HK-2 (cell line): ENCODE measurements at regions not wholly inside any gene's neighbourhood (a gene's known extent, or its start where the extent isn't known, plus 50 kb on each side); places are given as distances from the start of the nearest gene placed in this dataset.

Experiments
- DNase-seq: peaks from one replicate; pipeline ENCODE4 v3.0.0-alpha.2; 2018; ENCODE audit not compliant: unreplicated experiment

GRCh38 chr22:49018601-49019000 lies 809.1 kb downstream of the BRD1 start:
- no peak for DNase-seq

- no peak for DNase-seq
Measured at GRCh38 chr22:49017482-49018329, 810.0 kb downstream of the BRD1 start.

- DNase-seq = no peak
Measured at GRCh38 chr22:49016909-49017481, 810.7 kb downstream of the BRD1 start.

- no peak for DNase-seq
Measured at GRCh38 chr22:49015993-49016908, 811.4 kb downstream of the BRD1 start.

- no peak for DNase-seq
Measured at GRCh38 chr22:49015459-49015858, 812.2 kb downstream of the BRD1 start.

GRCh38 chr22:49014227-49015201 lies 813.2 kb downstream of the BRD1 start:
- DNase-seq = no peak

- DNase-seq = no peak
Measured at GRCh38 chr22:49013707-49014106, 814.0 kb downstream of the BRD1 start.

- no peak for DNase-seq
Measured at GRCh38 chr22:49012712-49013395, 814.8 kb downstream of the BRD1 start.

- no peak for DNase-seq
Measured at GRCh38 chr22:49011769-49012648, 815.7 kb downstream of the BRD1 start.

GRCh38 chr22:49011379-49011768 lies 816.3 kb downstream of the BRD1 start:
- DNase-seq = no peak

- no peak for DNase-seq
Measured at GRCh38 chr22:49010901-49011300, 816.8 kb downstream of the BRD1 start.

- DNase-seq = no peak
Measured at GRCh38 chr22:49010070-49010863, 817.4 kb downstream of the BRD1 start.

- DNase-seq = no peak
Measured at GRCh38 chr22:49009359-49010063, 818.2 kb downstream of the BRD1 start.

- DNase-seq = no peak
Measured at GRCh38 chr22:49008682-49009235, 818.9 kb downstream of the BRD1 start.

GRCh38 chr22:49007013-49007653 lies 820.5 kb downstream of the BRD1 start:
- DNase-seq = no peak

GRCh38 chr22:49006207-49007012 lies 821.3 kb downstream of the BRD1 start:
- no peak for DNase-seq
